ENCODE measurements at regions not wholly inside any gene's neighbourhood (a gene's known extent, or its start where the extent isn't known, plus 50 kb on each side); places are given as distances from the start of the nearest gene placed in this dataset.

DNA sequence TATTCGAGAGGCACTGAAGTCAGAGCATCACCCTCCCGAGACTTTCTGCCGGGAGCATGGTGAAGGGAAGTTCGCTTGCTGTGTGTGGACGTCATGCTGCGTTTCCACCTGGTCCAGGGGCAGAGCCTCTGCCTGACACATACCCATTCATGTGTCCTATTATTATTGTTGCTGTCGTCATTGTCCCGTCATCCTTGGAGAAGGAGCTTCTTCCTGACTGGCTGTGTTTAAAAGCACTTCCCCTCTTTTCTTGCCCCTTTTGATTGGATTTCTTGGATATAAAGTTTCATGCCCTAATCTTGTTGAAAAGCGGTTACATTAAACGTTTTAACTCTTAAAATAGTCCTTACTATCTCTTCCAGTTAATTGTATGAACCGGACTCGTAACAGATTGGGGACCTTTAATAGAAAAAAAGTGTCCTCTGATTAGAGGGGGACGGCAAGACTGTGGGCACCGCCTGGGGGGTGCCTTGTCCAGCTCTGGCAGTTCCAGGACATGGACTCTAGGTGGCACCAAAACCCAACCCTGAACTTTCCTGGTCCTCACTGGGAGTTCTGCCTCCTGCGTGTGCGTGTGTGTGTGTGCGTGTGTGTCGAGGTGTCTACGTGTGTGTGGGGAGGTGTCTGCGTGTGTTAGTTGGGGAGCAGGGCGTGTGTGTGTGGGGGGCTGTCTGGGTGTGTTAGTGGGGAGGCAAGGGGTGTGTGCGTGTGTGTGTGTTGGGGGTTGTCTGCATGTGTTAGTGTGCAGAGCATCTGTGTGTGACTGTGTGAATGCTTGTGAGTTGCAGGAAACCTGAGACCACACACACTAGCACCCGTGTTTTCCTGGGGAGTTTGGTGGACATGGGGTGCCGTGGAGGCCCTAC lies 133.3 kb upstream of the CIBAR2 start:
- DNase-seq (ENCODE audit: low spot score), result peak; percentile 85
- H3K9me3 ChIP-seq (ENCODE audit: low read depth), result no peaks in the 10 kb centered on the region
- H3K4me1 ChIP-seq (ENCODE audit: insufficient read depth), result peaks cover 9% of the 10 kb centered on the region
- H3K27me3 ChIP-seq, result no peaks in the 10 kb centered on the region
- no peaks in the 10 kb centered on the region for H3K36me3 ChIP-seq (replicated peaks; ENCODE audit: insufficient read depth, low read depth)
- H3K79me2 ChIP-seq, result peaks cover 12% of the 10 kb centered on the region
- 29% methylated on average over 24 of the region's 24 CpGs for WGBS (ENCODE audit: low lambda C conversion rate, missing lambda C conversion rate)
- no peaks in the 10 kb centered on the region for H4K20me1 ChIP-seq (ENCODE audit: insufficient read depth, poor library complexity, severe bottlenecking)
- no peak overlapping the region for H2AFZ ChIP-seq
- no peak overlapping the region for H3K4me3 ChIP-seq
- no peaks in the 10 kb centered on the region for H3K9me2 ChIP-seq (replicated peaks; ENCODE audit: insufficient read depth)
- H3K4me2 ChIP-seq, result peak overlapping the region; percentile 39
- no peak overlapping the region for H3K27ac ChIP-seq
- no peak for TF ChIP-seq EZH2 (IDR thresholded peaks at IDR 0.05; ENCODE audit: borderline replicate concordance)
- TF ChIP-seq EZH2phosphoT487 (IDR thresholded peaks at IDR 0.05; ENCODE audit: low read depth, severe bottlenecking, unreplicated experiment), result no peak
- TF ChIP-seq, protein P1, sequence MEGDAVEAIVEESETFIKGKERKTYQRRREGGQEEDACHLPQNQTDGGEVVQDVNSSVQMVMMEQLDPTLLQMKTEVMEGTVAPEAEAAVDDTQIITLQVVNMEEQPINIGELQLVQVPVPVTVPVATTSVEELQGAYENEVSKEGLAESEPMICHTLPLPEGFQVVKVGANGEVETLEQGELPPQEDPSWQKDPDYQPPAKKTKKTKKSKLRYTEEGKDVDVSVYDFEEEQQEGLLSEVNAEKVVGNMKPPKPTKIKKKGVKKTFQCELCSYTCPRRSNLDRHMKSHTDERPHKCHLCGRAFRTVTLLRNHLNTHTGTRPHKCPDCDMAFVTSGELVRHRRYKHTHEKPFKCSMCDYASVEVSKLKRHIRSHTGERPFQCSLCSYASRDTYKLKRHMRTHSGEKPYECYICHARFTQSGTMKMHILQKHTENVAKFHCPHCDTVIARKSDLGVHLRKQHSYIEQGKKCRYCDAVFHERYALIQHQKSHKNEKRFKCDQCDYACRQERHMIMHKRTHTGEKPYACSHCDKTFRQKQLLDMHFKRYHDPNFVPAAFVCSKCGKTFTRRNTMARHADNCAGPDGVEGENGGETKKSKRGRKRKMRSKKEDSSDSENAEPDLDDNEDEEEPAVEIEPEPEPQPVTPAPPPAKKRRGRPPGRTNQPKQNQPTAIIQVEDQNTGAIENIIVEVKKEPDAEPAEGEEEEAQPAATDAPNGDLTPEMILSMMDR (IDR thresholded peaks at IDR 0.05; ENCODE audit: poor library complexity), result peak; percentile 90

DNA sequence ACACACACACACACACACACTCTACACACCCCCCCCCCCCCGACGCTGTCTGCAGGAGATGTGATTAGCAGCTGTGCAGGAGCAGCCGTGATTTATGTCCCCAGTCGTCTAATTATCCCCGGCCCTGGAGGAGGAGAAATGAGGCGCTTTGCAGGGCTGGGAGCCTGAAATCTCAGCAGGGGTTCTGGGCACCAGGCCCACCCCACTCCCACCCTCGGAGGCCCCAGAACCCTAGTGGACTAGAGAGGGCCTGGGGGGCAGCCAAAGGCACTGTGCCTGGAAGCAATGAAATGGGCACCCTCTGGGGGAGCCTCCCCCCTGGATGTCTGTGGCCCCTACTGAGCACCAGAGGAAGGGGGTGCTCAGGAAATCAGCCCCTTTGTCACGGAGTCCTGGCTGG lies 134.2 kb upstream of the CIBAR2 start:
- DNase-seq (ENCODE audit: low spot score), result no peak
- H3K4me3 ChIP-seq, result no peak overlapping the region
- no peak overlapping the region for H3K4me2 ChIP-seq
- no peak overlapping the region for H2AFZ ChIP-seq
- H3K36me3 ChIP-seq (replicated peaks; ENCODE audit: insufficient read depth, low read depth), result no peaks in the 10 kb centered on the region
- peaks cover 4% of the 10 kb centered on the region for H3K79me2 ChIP-seq
- WGBS (ENCODE audit: low lambda C conversion rate, missing lambda C conversion rate), result 47% methylated on average over 6 of the region's 8 CpGs
- H3K9me3 ChIP-seq (ENCODE audit: low read depth), result no peaks in the 10 kb centered on the region
- no peak overlapping the region for H3K27ac ChIP-seq
- H4K20me1 ChIP-seq (ENCODE audit: insufficient read depth, poor library complexity, severe bottlenecking), result no peaks in the 10 kb centered on the region
- H3K4me1 ChIP-seq (ENCODE audit: insufficient read depth), result peaks cover 9% of the 10 kb centered on the region
- TF ChIP-seq, protein P1 (IDR thresholded peaks at IDR 0.05; ENCODE audit: poor library complexity), result no peak
- no peaks in the 10 kb centered on the region for H3K9me2 ChIP-seq (replicated peaks; ENCODE audit: insufficient read depth)
- no peaks in the 10 kb centered on the region for H3K27me3 ChIP-seq

DNA sequence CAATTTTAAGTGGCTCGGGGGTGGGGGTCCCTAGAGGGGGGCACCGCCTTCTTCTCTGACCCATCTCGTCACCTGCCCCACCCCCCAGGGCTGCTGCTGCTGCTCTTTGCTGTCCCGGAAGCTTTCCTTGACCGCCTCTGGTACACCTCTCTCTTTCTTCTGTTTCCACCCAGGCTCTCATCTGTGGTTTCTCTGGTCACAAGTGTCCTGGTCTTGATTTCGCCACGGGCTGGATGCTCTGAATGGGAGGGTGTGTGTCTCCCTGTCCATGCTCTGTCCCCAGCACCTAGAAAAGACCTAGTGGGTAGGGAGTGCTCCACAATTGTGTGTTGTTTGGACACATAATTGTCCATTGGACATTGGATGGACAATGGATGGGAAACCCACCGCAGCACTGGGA lies 134.7 kb upstream of the CIBAR2 start:
- no peaks in the 10 kb centered on the region for H3K9me3 ChIP-seq (ENCODE audit: low read depth)
- no peaks in the 10 kb centered on the region for H3K27me3 ChIP-seq
- DNase-seq (ENCODE audit: low spot score), result no peak
- H3K4me3 ChIP-seq, result no peak overlapping the region
- H3K4me2 ChIP-seq, result no peak overlapping the region
- no peaks in the 10 kb centered on the region for H3K36me3 ChIP-seq (replicated peaks; ENCODE audit: insufficient read depth, low read depth)
- H3K27ac ChIP-seq, result no peak overlapping the region
- no peaks in the 10 kb centered on the region for H4K20me1 ChIP-seq (ENCODE audit: insufficient read depth, poor library complexity, severe bottlenecking)
- peaks cover 9% of the 10 kb centered on the region for H3K4me1 ChIP-seq (ENCODE audit: insufficient read depth)
- TF ChIP-seq, protein P1 (IDR thresholded peaks at IDR 0.05; ENCODE audit: poor library complexity), result no peak
- TF ChIP-seq EZH2 (IDR thresholded peaks at IDR 0.05; ENCODE audit: borderline replicate concordance) (no peak), EZH2phosphoT487 (IDR thresholded peaks at IDR 0.05; ENCODE audit: low read depth, severe bottlenecking, unreplicated experiment) (no peak)
- peaks cover 3% of the 10 kb centered on the region for H3K79me2 ChIP-seq
- 76% methylated on average over 8 of the region's 8 CpGs for WGBS (ENCODE audit: low lambda C conversion rate, missing lambda C conversion rate)
- no peaks in the 10 kb centered on the region for H3K9me2 ChIP-seq (replicated peaks; ENCODE audit: insufficient read depth)
- no peak overlapping the region for H2AFZ ChIP-seq

All from hepatocyte (in vitro differentiated cells).